Skin of body (tissue), 1 donor: ENCODE measurements at regions not wholly inside any gene's neighbourhood (a gene's known extent, or its start where the extent isn't known, plus 50 kb on each side); places are given as distances from the start of the nearest gene placed in this dataset.

Source experiments
- DNase-seq: peaks from one replicate; lab custom pipeline; 2025; lab: John Stamatoyannopoulos, UW

DNA sequence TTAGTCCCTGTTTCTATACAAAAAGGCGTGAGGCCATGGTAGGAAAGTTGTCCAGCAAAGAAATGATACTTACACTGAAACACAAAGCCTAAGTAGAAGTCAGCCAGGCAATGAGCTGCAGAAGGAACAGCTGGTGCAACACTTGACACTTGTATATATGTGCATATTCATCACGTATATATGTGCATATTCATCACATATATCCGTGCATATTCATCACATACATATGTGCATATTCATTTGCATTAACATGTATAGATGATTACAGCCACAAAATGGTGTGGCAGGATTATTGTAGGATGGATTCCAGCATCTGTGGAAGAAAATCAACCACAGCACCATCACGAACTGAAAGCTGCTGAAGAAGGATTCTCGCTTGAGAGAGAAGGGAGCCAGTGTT is 189.0 kb upstream of the RGS18 start:
- DNase-seq, result no peak

DNA sequence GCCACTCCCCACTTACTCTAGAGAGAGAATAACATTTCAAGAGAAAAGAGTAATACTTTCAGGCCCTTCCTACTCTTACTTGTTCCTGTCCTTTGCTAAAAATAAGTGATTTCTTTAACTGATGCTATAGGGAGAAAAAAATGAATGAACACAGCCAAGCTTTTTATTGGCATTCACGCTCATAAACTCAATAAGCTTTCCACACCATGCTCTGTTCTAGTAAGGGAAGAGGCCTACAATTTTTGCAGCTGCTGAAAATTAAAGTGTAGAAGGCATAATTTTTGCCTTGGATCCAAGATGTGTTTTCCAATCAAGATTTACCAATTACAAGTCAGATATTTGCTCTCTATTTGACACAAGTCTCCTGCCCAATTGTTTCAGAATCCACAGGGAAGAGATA is 188.1 kb upstream of the RGS18 start:
- no peak for DNase-seq

DNA sequence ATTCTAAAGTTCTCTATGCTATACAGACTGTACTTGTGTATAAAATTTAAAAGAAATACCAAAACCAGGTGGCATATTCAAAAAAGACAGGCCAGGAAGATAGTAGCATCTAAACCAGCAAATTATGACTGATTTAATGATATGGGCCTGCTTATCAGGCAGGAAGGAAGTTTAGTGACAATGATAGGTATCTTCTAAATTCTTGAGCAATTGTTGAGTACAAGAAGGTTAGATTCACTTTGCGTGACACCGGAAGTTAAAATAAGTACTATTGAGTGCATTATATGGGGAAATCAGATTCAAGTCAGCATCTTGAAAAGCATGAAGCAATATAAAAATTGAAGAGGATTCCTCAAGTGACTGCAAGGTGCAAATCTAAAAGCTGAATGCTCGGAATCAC is 186.8 kb upstream of the RGS18 start:
- no peak for DNase-seq

DNA sequence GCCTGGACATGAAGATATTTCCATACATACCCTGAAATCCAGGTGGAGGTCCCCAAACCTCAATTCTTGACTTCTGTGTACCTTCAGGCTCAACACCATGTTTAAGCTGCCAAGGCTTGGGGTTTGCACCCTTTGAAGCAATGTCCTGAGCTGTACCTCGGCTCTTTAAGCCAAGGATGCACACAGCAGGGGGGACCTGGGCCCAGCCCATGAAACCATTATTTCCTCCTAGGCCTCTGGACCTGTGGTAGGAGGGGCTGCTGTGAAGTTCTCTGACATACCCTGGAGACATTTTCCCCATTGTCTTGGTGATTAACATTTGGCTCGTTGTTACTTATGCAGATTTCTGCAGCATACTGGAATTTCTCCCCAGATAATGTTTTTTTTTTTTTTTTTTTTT is 184.3 kb upstream of the RGS18 start:
- DNase-seq, result no peak

DNA sequence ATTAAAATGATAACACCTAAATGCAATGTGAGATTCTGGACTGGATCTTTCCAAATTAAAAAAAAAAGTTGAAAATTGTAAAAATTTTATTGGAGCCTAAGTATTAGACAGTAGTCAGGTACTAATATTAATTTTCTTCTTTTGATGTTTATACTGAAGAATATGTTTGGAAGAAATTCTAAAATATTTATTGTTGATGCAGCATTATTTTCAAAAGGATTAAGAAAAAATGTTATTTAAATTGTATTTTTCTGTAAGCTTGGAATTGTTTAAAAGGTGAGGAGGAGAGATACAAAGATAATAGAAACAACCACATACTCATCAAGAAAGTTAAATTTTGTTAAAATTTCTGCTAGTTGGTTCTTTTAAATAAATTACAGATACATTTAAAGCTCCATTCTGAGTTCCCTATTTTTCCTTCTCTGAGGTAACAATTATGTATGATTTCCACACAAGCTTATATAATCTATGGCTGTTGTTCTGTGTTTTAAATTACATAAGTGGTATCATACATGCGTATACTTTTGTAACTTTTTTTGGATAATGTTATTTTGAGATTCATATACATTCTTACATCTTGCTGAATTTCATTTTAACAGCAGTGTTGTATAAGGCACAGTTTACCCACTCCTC is 180.3 kb upstream of the RGS18 start:
- no peak for DNase-seq

DNA sequence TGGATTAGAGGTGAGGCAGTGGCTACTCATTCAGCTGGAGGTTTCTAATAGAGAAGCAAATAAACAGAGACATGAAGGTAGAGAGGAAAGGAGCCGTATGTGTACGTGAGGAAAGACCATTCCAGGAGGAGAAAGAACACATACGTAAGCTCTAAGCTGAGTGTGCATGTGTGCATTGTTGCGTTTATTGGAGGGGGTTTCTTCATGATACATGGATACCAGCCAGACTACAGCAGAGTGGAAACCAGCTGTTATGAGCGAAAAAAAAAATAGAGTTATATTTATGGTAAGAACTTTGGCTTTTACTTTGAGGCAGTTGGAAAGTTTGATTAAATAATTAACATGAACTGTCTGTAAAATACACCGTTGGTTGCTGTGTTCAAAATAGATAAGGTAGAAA is 173.4 kb upstream of the RGS18 start:
- no peak for DNase-seq

DNA sequence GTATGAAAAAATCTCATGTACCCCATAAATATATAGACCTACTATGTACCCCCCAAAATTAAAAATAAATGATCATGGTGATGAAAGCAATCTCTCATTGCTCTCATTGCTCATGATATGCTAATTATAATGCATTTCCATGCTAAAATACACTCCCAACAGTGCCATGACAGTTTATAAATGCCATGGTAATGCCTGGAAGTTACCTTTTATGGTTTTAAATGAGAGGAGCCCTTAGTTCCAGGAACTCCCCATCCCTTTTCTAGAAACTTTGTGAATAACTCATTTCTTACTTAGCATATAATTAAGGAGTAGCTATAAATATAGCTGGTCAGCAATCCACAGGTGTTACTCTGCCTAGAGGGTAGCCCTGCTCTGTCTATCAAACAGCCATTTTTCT is 166.1 kb upstream of the RGS18 start:
- no peak for DNase-seq

DNA sequence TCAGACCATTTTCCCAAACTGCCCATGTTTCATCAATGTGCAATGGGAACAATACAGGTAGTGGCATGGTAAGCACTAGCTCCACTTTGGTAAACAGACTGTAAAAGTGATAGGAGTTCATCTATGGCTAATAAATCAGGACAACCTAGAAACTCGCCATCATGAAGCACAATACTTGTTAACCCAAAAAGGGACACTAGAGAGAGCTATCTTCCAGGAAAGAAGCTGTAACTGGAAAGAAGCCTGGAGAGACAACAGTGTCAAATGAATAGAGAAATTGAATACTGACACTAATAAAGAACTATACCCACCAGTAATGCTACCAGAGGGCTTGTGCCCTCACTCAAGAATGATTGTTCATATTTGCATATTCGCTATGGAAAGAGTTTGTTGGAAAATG is 164.7 kb upstream of the RGS18 start:
- no peak for DNase-seq

DNA sequence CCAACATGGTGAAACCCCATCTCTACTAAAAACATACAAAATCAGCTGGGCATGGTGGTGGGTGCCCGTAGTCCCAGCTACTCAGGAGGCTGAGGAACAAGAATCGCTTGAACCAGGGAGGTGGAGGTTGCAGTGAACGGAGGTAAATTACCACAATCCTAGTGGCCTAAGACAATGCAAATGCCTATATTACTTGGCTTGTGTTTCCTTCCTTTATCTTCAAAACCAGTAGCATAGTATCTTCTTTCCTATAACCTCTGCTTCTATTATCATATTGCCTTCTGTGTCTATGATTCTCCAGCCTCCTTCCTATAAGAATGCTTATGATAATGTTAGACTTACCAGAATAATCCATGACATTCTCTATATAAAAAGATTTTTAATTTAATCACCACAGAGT is 156.2 kb upstream of the RGS18 start:
- no peak for DNase-seq

DNA sequence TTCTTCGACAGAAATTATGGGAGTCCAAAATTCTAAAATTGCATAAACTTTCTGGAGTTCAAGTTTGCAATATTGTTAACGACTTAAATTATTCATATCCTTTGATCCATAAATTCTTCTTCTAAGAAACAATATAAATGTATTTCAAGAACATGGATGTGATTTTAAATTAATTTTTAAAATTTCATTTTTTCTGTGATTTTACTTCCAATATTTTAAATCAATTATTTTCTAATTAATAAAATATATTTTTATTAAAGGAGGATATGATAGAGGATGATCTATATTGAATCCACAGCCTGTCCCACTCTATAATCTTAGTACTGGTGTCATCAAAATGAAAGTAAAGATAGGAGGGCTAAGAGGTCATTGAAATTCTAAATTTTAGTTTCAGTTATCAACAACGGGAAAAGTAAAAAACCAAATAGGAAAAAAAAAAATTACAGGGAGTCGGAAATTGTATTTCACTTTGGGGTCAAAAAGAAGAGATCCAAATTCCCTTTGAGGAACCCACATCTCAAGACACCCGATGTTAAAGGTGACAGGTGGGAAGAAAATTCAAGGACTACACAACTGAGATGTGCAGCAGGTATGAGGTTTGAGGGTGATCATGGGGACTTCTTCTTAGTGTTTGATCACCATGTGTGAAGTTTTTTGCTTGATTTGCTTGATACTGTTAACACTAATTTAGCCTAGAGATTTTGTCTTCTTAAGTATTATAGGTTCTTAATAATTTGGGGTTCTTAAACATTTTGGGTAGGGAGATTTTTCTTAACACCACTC is 154.8 kb upstream of the RGS18 start:
- no peak for DNase-seq

DNA sequence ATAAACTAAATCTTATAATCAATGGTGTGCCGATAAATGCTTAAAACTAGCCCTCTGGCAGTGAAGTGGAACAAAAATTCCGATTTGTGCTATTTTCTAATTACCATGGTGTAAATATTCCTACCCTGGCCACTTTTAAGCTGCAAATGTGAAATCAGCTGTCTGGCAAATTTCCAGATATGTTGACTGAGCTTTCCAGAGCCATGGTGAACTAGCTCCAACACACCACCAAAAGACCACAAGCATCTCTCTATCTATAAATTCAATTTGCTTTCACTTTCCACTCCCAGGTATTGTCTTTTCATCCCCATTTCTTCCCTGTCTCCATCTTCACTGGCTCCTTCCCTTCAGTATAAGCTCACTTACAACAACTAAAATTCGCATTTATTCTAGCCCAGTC is 152.3 kb upstream of the RGS18 start:
- DNase-seq, result no peak

DNA sequence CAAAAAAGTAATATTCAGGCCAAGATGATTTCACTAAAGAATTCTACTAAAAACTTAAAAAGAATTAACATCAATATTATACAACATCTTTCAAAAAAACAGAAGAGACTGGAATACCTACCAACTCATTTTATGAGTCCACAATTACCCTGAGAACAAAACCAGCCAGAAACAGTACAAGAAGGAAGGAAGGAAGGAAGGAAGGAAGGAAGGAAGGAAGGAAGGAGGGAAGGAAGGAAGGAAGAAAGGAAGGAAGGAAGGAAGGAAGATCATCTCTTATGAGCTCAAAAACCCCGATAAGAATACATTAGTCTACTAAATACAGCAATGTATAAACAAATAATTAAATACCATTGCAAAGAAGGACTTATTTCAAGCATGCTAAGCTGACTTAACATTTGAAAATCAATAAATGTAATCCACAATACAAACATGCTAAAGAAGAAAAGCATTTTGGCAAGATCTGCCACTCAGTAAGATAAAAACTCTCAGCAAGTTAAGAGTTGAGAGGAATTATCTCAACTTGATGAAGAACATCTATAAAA is 149.9 kb upstream of the RGS18 start:
- no peak for DNase-seq

DNA sequence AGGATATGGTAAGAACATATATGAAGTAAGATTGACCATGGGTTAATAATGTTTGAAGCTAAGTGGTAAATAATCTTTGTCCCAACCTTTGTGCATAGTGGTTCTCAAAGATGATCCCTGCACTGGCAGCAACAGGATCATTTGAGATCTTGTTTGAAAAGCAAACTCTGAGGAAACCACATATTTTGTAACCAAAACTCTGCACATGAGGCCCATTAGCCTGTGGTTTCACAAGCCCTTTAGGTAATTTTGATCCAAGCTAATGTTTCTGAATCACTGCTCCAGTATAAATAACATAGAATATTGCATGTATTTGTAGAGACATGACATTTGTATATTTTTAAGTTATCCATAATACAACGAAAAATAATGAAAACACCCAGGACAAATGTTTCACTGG is 147.9 kb upstream of the RGS18 start:
- no peak for DNase-seq

DNA sequence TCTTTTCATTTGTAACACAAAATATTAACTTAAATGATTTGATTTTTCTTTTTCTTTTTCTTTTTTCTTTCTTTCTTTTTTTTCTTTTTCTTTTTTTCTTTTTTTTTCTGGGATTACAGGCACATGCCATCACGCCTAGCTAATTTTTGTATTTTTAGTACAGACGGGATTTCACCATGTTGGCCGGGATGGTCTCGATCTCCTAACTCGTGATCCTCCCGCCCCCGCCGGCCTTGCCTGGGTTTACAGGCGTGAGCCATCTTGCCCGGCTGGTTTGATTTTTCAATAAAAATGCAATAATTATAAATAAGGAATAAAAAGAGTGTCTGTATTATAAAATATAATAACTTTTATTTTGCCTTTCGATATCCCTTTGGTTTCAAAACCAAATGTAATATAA is 146.7 kb upstream of the RGS18 start:
- DNase-seq, result no peak

DNA sequence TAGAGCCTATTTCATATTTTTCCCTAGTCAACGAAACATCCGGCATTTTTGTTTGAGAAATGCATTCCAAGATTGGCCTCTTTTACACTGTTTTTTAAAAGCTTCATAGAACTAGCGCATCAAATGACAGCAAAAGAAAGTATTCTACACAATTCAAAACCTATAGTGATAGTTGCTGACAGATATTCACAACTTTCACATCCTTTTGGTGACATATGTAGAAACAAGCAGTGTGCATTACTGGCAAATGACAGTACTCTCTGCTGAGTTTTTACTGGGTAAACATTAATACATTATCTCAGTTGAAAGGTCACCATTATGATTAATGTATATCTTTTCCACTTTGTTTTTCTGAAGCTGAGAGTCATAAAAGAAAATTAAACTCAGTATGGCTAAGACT is 135.4 kb upstream of the RGS18 start:
- no peak for DNase-seq

DNA sequence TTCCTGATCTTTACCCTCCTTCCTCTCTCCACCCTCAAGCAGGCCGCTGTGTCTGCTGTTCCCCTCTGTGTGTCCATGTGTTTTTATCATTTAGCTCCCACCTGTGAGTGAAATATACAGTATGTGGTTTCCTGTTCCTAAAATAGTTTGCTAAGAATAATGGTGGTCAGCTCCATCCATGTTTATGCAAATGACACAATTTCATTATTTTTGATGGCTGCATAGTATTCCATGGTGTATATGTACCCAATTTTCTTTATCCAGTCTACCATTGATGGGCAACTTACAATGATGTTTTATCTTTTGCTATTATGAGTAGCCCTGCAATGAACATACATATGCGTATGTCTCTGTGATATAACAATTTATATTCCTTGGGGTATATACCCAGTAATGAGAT is 133.4 kb upstream of the RGS18 start:
- DNase-seq, result no peak

DNA sequence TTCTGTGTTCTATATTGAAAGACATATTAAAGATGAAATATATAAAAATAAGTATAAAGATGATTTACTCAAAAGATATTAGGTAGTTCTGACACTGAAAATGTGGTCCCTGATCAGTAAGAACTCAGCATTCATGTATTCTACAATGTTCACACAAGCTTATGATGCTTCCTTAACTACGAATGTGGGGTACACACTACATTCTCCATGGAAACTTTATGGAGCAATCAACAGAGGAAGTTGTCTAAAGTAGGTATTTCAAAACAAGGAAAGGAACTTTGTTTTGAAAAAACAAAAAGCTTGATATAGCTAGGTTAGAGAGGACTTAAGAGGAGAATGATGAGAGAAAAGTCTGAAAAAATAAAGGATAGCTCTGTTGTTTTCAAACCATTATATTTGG is 119.7 kb upstream of the RGS18 start:
- no peak for DNase-seq

DNA sequence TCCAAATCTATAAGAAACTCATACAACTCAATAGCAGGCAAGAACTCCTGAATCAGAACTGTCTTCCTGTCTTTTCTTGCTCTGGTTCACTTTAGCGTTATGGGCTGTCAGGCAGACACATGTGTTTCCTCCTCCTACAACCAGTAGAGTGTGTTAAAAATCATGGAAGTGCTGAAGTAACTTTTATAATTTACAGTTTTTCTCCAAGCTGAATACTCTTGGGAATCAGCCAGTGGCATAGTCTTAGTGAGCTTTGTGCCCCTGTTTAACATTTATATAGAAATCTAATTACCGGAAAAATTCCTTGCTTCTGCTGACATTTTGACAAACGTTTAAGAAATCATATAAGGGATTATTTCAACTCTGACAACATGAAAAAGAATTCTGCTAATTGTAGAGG is 113.1 kb upstream of the RGS18 start:
- no peak for DNase-seq

DNA sequence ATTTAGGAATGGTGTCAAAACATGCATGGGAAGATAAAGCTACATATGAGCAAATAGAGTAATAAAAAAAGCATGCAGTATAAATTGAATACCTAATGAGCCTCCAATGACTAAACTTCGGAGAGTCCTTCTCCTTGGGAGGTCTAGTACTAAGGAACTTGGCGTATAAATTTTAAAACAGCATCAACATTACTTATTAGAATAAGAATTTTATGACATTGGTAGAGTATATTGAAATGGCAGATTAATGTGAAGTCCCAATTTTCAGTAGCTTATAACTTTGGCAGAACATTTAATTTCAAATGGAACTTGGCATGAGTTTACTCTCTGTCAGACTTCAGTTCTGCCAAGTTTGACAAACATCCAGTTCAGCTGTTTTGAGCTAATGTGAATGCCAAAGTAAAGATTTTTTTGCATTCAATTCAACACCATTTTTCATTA is 104.7 kb upstream of the RGS18 start:
- DNase-seq, result peak; percentile 82

DNA sequence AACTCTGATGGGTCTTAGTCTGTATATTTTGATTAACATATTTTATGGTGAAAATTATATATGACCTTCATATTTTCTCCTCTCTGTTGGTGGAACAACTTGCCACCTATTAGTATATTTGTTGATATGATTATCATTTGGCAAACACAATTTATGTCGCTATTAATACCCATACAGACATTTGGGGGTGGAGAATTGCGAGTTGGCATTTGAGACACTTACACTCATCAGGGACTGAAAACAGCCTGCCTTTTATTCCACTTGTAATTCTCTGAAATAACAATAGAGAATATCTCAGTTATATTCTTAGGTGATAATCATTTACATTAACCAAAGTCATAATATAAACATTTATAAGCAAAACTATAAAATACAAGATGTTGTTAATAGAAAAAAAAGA is 100.5 kb upstream of the RGS18 start:
- DNase-seq, result no peak

DNA sequence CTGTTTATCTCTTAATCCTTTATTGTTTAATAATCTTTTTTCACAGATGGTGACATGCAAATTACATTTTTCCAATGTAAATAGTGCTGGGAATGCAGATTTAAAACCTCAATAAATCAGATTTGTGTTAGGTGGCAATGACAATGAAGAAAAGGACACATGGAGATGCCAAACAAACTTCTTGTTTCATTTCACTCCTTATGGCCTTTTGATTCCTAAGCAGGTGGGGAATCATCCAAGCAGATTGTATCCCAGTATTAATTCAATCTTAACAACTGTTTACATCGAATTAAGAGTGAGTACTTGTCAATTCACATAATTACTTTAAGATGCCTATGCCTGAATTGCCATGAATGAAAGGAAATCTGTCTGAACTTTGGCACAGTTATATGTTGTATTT is 98.9 kb upstream of the RGS18 start:
- no peak for DNase-seq

DNA sequence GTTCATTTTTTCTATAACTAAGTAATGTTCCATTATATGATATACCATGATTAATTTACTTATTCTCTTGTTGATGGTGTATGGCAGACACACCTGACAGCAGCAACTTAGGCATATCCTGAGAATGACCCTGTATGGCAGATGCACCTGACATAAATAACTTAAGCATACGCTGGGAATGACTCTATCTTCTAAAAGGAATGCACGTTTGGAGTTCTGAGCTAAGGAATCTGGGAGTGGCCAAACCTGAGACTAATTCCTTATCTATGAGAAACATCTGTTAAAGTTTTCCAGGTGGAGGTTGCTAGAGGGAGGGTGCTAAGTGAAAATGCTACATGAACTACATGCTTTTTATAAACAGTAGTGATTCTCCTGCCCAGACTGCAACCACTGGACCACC is 96.7 kb upstream of the RGS18 start:
- DNase-seq, result no peak

DNA sequence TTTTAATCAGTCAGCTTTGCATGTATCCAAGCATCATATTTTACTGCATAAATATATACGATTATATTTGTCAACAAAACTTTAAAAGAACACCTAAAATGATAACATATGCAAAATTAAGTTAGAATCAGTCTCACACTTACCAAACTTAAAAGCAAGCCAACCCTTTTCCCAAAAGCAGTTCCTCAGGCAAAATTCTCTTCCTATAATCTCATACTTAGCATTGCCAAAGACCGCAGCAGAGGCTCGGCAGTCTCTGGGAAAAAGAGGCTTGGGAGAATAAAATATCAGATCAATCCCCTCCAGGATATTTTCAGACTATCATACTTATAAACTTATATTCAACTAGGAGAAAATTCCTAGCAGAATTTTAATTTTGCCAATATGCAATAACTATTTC is 93.2 kb upstream of the RGS18 start:
- DNase-seq, result no peak
